ENCODE measurements at regions not wholly inside any gene's neighbourhood (a gene's known extent, or its start where the extent isn't known, plus 50 kb on each side); places are given as distances from the start of the nearest gene placed in this dataset.

GRCh38 chr4:185938654-185939053 lies 126.7 kb upstream of the SORBS2 start:
- no peaks in the 10 kb centered on the region for H3K9me3 Mint-ChIP-seq (ENCODE audit: unreplicated experiment)
- H3K36me3 Mint-ChIP-seq (ENCODE audit: insufficient read depth, unreplicated experiment), result no peaks in the 10 kb centered on the region
- H3K36me3 ChIP-seq (ENCODE audit: control insufficient read depth, insufficient read depth, low read length), result no peaks in the 10 kb centered on the region
- TF ChIP-seq, protein P1, sequence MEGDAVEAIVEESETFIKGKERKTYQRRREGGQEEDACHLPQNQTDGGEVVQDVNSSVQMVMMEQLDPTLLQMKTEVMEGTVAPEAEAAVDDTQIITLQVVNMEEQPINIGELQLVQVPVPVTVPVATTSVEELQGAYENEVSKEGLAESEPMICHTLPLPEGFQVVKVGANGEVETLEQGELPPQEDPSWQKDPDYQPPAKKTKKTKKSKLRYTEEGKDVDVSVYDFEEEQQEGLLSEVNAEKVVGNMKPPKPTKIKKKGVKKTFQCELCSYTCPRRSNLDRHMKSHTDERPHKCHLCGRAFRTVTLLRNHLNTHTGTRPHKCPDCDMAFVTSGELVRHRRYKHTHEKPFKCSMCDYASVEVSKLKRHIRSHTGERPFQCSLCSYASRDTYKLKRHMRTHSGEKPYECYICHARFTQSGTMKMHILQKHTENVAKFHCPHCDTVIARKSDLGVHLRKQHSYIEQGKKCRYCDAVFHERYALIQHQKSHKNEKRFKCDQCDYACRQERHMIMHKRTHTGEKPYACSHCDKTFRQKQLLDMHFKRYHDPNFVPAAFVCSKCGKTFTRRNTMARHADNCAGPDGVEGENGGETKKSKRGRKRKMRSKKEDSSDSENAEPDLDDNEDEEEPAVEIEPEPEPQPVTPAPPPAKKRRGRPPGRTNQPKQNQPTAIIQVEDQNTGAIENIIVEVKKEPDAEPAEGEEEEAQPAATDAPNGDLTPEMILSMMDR (IDR thresholded peaks at IDR 0.05; ENCODE audit: insufficient read depth in 1 of 2, low read depth in 1 of 2, low read length in 1 of 2, severe bottlenecking in 1 of 2, unreplicated experiment in 1 of 2), result no peak
- no peaks in the 10 kb centered on the region for H3K9me3 ChIP-seq
- ChIA-PET POLR2A (no interaction called here), CTCF (no interaction called here)
- no peak overlapping the region for H3K4me3 Mint-ChIP-seq (ENCODE audit: unreplicated experiment)
- intact Hi-C loops (cut with micrococcal nuclease; ENCODE audit: unreplicated experiment), result no loop called here
- no peak overlapping the region for H3K27ac Mint-ChIP-seq (ENCODE audit: unreplicated experiment)
- no peak for DNase-seq
- H3K27me3 ChIP-seq (replicated peaks; ENCODE audit: control insufficient read depth, insufficient read depth, low read length), result no peaks in the 10 kb centered on the region
- no peaks in the 10 kb centered on the region for H3K4me1 Mint-ChIP-seq (ENCODE audit: low read depth, unreplicated experiment)
- H3K4me3 ChIP-seq (ENCODE audit: low read depth, low read length), result no peak overlapping the region
- BruUV-seq (replicated peaks), result no TSS peak
- no peaks in the 10 kb centered on the region for H3K4me1 ChIP-seq
- no peaks in the 10 kb centered on the region for H3K27me3 Mint-ChIP-seq (ENCODE audit: insufficient read depth, unreplicated experiment)

DNA sequence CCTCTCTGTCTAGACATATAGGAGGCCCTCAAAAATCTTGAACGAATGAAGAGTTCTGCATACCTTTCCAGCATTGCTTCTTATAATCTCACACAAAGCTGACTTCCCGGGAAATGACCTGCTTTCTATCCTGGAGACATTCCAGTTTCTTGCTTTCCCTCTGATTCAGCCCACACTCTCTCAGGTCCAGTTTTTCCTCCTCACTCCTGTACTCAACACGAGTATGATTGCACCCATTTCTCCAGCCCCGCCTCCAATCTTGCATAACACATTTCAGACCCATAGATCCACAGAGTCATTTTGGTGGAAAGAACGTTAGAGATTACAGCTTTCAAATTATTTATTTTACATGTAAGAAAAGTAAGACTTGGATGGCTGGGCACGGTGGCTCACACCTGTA lies 127.5 kb upstream of the TLR3 start:
- no peak overlapping the region for H3K27ac Mint-ChIP-seq (ENCODE audit: unreplicated experiment)
- intact Hi-C loops (cut with micrococcal nuclease; ENCODE audit: unreplicated experiment), result no loop called here
- POLR2A ChIA-PET, result no interaction called here
- H3K27me3 Mint-ChIP-seq (ENCODE audit: insufficient read depth, unreplicated experiment), result no peaks in the 10 kb centered on the region
- no peak overlapping the region for H3K4me3 Mint-ChIP-seq (ENCODE audit: unreplicated experiment)
- no peaks in the 10 kb centered on the region for H3K36me3 Mint-ChIP-seq (ENCODE audit: insufficient read depth, unreplicated experiment)
- no peak for DNase-seq
- H3K9me3 Mint-ChIP-seq (ENCODE audit: unreplicated experiment), result no peaks in the 10 kb centered on the region
- no peaks in the 10 kb centered on the region for H3K4me1 Mint-ChIP-seq (ENCODE audit: low read depth, unreplicated experiment)
- no TSS peak for BruUV-seq (replicated peaks)
- Histone ChIP-seq H3K4me1 (no peaks in the 10 kb centered on the region), H3K27me3 (replicated peaks; ENCODE audit: control insufficient read depth, insufficient read depth, low read length) (no peaks in the 10 kb centered on the region), H3K9me3 (no peaks in the 10 kb centered on the region), H3K36me3 (ENCODE audit: control insufficient read depth, insufficient read depth, low read length) (no peaks in the 10 kb centered on the region), H3K4me3 (ENCODE audit: low read depth, low read length) (no peak overlapping the region)
- TF ChIP-seq, protein P1 (IDR thresholded peaks at IDR 0.05; ENCODE audit: insufficient read depth in 1 of 2, low read depth in 1 of 2, low read length in 1 of 2, severe bottlenecking in 1 of 2, unreplicated experiment in 1 of 2), result no peak
- CTCF ChIA-PET, result no interaction called here

DNA sequence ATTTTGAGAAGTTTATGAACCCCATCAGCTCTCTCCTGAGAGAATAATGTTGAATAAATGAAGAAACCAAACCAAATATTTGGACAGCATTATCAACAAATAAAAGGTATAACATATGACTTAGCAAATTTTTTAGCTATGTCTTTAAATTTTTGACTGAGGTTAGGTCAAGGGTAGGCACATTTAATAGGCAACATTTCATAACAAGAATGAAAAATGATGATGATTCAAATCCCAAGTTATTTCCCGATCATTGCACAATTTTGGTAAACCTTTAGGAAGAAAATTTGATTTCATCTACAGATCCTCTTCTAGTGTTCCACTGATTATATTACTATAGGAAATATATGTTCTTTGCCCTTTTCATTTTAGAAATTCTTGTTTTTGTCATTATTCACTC lies 123.7 kb upstream of the TLR3 start:
- Mint-ChIP-seq H3K9me3 (ENCODE audit: unreplicated experiment) (no peaks in the 10 kb centered on the region), H3K36me3 (ENCODE audit: insufficient read depth, unreplicated experiment) (no peaks in the 10 kb centered on the region), H3K4me3 (ENCODE audit: unreplicated experiment) (no peak overlapping the region), H3K4me1 (ENCODE audit: low read depth, unreplicated experiment) (no peaks in the 10 kb centered on the region), H3K27ac (ENCODE audit: unreplicated experiment) (no peak overlapping the region), H3K27me3 (ENCODE audit: insufficient read depth, unreplicated experiment) (no peaks in the 10 kb centered on the region)
- ChIA-PET CTCF (no interaction called here), POLR2A (no interaction called here)
- BruUV-seq (replicated peaks), result no TSS peak
- TF ChIP-seq, protein P1 (IDR thresholded peaks at IDR 0.05; ENCODE audit: insufficient read depth in 1 of 2, low read depth in 1 of 2, low read length in 1 of 2, severe bottlenecking in 1 of 2, unreplicated experiment in 1 of 2), result no peak
- intact Hi-C loops (cut with micrococcal nuclease; ENCODE audit: unreplicated experiment), result no loop called here
- H3K9me3 ChIP-seq, result no peaks in the 10 kb centered on the region
- H3K4me3 ChIP-seq (ENCODE audit: low read depth, low read length), result no peak overlapping the region
- no peaks in the 10 kb centered on the region for H3K27me3 ChIP-seq (replicated peaks; ENCODE audit: control insufficient read depth, insufficient read depth, low read length)
- H3K4me1 ChIP-seq, result no peaks in the 10 kb centered on the region
- no peak for DNase-seq
- H3K36me3 ChIP-seq (ENCODE audit: control insufficient read depth, insufficient read depth, low read length), result no peaks in the 10 kb centered on the region
